ENCODE measurements at regions not wholly inside any gene's neighbourhood (a gene's known extent, or its start where the extent isn't known, plus 50 kb on each side); places are given as distances from the start of the nearest gene placed in this dataset.
"Not testable (repeated sequence)": the region's sequence is repeated elsewhere in the genome, so short reads cannot be mapped to it uniquely, and the experiment has no call there.

DNA sequence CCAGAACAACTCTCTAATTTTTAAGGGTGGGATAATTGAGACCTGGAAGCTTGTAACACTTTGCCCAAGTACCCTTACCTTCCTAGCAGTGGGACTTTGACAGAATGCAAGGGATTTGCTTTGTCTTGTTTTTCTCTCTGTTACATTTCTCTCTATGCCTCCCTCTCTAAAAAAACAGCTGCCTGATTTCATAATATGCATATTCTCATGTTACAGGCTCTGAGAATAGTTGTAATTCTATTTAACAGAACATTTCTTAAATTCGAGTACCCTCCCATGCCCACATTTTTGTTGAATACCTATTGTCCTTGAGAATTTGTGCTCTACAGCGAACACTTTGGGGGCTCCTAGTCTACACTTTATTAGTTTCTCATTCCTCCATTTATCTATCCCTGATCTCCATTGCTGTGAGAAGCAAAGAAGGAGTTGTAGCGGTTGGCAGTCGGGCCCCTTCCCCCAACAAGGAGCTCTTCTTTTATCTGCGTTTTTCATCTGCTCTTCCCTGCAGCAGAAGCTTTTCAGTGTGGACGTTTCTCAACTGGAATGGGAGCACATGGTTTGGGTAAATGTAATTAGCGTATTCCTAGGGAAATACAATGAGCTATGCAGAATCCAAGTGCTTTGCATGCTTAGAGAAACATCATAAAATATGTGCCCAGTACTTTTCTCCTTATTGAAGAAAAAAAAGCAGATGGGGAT, 117.7 kb upstream of the CCDC90B start:
- Histone ChIP-seq H3K9me3 (no peaks in the 10 kb centered on the region), H3K4me1 (peaks cover 10% of the 10 kb centered on the region), H3K36me3 (replicated peaks) (no peaks in the 10 kb centered on the region), H3K4me3 (no peak overlapping the region), H3K27me3 (ENCODE audit: low read depth) (peaks cover 3% of the 10 kb centered on the region; the same call in 1 of the 2 replicates)
- in situ Hi-C loops (cut with MboI; ENCODE audit: low sequenced_read_pairs), result no loop called here
- peak; percentile 42 to 59 for DNase-seq (ENCODE audit: low spot score in 2 of 2)

DNA sequence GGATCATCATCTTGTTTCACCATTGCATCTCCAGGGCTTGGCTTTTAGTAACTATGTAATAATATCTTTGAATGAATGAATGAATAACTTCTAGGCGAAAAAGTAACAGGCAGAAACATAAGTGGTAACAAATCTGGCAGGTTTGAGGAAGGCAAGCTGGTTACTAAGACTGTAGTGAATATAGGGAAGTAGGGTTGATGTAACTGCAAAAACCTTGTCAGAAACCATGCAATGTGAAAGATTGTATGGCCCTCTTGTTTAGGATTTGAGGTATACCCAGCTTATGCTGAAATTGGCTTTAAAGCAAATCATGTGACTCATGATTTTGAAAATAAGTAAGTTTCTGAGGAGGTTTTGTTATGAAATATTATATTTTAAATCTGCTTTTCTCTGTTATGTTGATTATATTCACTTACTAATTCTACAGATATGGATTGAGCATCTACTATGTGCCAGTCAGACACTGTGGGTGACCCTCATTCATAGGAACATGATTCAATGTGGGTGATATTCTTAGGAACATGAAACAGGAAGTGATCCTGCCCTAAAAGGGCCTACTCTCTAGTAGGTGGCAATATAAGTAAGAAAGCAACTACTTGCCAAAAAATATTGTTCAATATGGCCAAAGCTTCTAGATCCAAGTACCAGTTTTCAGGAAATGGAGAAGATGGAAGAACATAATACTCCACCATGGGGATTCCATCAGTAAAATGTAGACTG, 115.5 kb upstream of the CCDC90B start:
- H3K27me3 ChIP-seq (ENCODE audit: low read depth), result peaks cover 3% of the 10 kb centered on the region; the same call in 1 of the 2 replicates
- no peaks in the 10 kb centered on the region for H3K36me3 ChIP-seq (replicated peaks)
- no peak overlapping the region for H3K4me3 ChIP-seq
- H3K4me1 ChIP-seq, result peaks cover 10% of the 10 kb centered on the region
- in situ Hi-C loops (cut with MboI; ENCODE audit: low sequenced_read_pairs), result no loop called here
- H3K9me3 ChIP-seq, result no peaks in the 10 kb centered on the region
- no peak for DNase-seq (ENCODE audit: low spot score in 2 of 2)

DNA sequence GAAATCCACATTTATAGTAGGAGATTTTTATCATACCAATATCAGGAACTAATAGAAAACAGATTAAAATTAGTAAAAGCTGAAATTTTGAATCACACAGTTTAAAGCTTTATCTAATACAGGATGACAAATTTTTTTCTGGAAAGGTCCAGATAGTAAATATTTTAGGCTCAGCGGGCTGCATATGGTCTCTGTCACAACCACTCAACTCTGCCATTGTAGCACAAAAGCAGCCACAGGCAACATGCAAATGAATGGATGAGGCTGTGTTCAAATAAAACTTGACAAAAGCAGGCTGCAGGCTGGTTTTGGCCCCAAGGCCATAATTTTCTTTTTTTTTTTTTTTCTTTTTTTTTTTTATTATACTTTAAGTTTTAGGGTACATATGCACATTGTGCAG, 108.2 kb upstream of the CCDC90B start:
- Histone ChIP-seq H3K27me3 (ENCODE audit: low read depth) (no peaks in the 10 kb centered on the region), H3K9me3 (no peaks in the 10 kb centered on the region), H3K4me1 (no peaks in the 10 kb centered on the region), H3K4me3 (no peak overlapping the region), H3K36me3 (replicated peaks) (no peaks in the 10 kb centered on the region)
- DNase-seq (ENCODE audit: low spot score in 2 of 2), result no peak
- in situ Hi-C loops (cut with MboI; ENCODE audit: low sequenced_read_pairs), result no loop called here

DNA sequence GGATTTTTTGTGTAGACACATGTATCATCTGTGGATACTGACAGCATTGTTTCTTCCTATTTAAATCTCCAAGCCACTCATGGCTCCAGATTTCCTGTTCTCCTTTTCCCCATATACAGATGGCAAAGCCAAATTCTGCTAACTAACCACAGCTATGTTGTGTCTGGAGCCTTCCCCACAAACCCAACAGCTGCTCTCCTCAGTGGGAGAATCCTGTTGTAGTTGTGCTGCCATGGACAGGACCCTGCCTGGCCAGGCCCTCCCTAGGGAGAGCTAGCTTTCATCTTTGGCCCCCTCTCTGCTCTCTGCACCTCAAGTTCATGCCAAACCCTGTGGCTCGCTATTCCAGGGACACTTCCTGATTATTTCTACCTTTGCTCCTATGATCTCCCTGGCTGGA, 106.4 kb upstream of the CCDC90B start:
- H3K27me3 ChIP-seq (ENCODE audit: low read depth), result no peaks in the 10 kb centered on the region
- in situ Hi-C loops (cut with MboI; ENCODE audit: low sequenced_read_pairs), result no loop called here
- H3K36me3 ChIP-seq (replicated peaks), result no peaks in the 10 kb centered on the region

DNA sequence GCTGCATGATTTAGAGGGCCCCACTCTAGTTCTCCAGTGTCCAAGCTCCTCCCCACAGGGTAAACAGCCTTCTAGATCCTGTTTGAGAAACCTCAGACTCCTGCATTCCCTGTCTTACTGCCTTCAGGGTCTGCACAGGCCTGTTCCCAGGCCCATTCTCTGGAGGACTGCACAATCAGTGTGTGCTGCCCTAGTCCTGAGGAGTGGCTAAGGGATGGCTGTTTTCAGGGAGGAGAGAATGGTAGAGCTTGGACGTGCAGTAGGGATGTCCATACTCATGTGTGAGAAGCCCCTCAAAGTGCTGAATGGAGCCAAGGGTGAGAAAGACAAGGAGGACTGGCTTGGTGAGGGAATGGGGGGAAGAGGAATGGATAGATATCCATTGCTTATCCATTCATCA, 103.8 kb upstream of the CCDC90B start:
- H3K4me3 ChIP-seq, result no peak overlapping the region
- DNase-seq (ENCODE audit: low spot score in 2 of 2), result no peak
- no peaks in the 10 kb centered on the region for H3K9me3 ChIP-seq
- no peaks in the 10 kb centered on the region for H3K4me1 ChIP-seq
- no peaks in the 10 kb centered on the region for H3K27me3 ChIP-seq (ENCODE audit: low read depth)
- no peaks in the 10 kb centered on the region for H3K36me3 ChIP-seq (replicated peaks)
- in situ Hi-C loops (cut with MboI; ENCODE audit: low sequenced_read_pairs), result no loop called here

More for the DNA sequence above, 106.4 kb upstream of the CCDC90B start:
- Histone ChIP-seq H3K4me3 (no peak overlapping the region), H3K4me1 (no peaks in the 10 kb centered on the region), H3K9me3 (no peaks in the 10 kb centered on the region)
- no peak for DNase-seq (ENCODE audit: low spot score in 2 of 2)

DNA sequence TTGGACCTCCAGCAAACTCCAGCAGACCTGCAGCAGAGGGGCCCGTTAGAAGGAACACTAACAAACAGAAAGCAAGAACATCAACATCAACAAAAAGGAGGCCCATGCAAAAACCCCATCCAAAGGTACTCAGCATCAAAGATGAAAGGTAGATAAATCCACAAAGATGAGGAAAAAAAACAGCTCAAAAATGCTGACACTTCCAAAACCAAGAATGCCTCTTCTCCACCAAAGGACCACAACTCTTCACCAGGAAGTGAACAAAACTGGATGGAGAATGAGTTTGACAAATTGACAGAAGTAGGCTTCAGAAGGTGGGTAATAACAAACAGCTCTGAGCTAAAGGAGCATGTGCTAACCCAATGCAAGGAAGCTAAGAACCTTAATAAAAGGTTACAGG, 97.7 kb upstream of the CCDC90B start:
- H3K4me1 ChIP-seq; H3K27me3 ChIP-seq (ENCODE audit: low read depth); H3K36me3 ChIP-seq (replicated peaks); in situ Hi-C loops (cut with MboI; ENCODE audit: low sequenced_read_pairs); DNase-seq (ENCODE audit: low spot score in 2 of 2); H3K4me3 ChIP-seq; H3K9me3 ChIP-seq: not testable (repeated sequence)

DNA sequence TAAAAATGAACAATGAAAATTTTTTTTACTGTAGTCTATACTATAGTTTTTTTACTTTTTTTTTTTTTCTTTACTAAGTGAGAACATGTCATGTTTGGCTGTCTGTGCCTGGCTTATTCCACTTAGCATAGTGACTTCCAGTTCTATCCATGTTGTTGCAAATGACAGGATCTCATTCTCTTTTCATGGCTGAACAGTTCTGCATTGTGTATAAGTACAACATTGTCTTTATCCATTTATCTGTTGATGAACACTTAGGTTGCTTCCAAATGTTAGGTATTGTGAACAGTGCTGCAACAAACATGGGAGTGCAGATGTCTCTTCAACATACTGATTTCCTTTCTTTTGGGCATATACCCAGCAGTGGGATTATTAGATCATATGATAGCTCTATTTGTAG, 88.1 kb upstream of the CCDC90B start:
- Histone ChIP-seq H3K27me3 (ENCODE audit: low read depth) (peaks cover 9% of the 10 kb centered on the region; the same call in 1 of the 2 replicates), H3K4me3 (no peak overlapping the region), H3K9me3 (no peaks in the 10 kb centered on the region), H3K36me3 (replicated peaks) (no peaks in the 10 kb centered on the region), H3K4me1 (no peaks in the 10 kb centered on the region)
- no peak for DNase-seq (ENCODE audit: low spot score in 2 of 2)
- in situ Hi-C loops (cut with MboI; ENCODE audit: low sequenced_read_pairs), result no loop called here

DNA sequence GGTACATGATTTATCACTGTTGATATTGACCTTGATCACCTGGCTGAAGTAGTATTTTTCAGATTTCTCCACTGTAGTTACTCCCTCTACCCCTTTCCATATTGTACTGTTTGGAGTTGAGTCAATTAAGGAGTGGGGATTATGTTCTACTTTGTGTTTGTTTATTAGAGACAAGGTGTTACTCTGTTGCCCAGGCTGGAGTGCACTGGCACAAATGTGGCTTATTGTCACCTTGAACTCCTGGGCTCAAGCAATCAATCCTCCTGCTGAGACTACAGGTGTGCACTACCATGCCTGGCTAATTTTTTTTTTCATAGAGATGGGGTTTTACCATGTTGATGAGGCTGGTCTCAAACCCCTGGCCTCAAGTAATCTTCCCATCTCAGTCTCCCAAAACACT, 85.3 kb upstream of the CCDC90B start:
- Histone ChIP-seq H3K36me3 (replicated peaks) (no peaks in the 10 kb centered on the region), H3K27me3 (ENCODE audit: low read depth) (peaks cover 6% of the 10 kb centered on the region; the same call in 1 of the 2 replicates), H3K9me3 (no peaks in the 10 kb centered on the region), H3K4me3 (no peak overlapping the region), H3K4me1 (no peaks in the 10 kb centered on the region)
- DNase-seq (ENCODE audit: low spot score in 2 of 2), result no peak
- in situ Hi-C loops (cut with MboI; ENCODE audit: low sequenced_read_pairs), result no loop called here

DNA sequence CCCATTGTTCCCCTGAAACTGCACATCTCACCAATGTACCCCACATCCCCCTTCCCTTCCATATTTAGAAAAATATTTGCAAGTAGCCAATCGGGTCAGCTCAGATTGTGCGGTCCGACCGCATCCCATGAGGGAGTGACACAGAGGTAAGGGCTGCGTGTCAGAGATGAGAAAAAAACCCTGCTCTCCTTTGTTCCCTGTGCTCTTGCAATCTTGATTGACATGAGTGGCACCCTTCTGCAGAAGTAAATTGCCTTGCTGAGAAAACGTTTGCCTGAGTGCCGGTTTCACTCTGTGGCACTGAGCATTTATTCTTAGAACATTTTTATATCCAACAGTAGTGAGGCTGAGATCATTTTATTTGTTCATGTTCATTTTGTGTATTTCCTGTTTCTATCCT, 81.6 kb upstream of the CCDC90B start:
- in situ Hi-C loops (cut with MboI; ENCODE audit: low sequenced_read_pairs), result no loop called here
- Histone ChIP-seq H3K9me3 (no peaks in the 10 kb centered on the region), H3K4me3 (no peak overlapping the region), H3K36me3 (replicated peaks) (no peaks in the 10 kb centered on the region), H3K4me1 (peaks cover 7% of the 10 kb centered on the region; the same call in 1 of the 2 replicates), H3K27me3 (ENCODE audit: low read depth) (peaks cover 6% of the 10 kb centered on the region; the same call in 1 of the 2 replicates)
- DNase-seq (ENCODE audit: low spot score in 2 of 2), result no peak

DNA sequence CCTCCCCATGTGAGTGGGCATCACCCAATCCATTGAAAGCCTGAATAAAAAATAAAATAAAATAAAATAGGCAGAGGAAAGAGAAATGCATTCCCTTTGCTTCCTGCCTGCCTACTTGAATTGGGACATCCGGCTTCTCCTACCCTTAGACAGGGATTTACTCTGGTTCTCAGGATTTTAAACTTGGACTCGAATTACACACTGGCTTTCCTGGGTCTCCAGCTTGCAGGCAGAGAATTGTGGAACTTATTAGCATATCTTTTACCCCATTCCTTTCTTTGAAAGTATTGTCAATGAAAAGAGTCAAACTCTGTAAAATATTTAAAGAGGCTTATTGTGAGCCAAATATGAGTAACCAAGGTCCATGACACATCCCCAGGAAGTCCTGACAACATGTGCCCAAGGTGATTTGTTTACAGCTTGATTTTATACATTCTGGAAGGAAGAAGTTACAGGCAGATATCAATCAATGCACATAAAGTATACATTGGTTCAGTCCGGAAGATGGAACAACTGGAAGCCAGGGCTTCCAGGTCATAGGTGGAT, 78.4 kb upstream of the CCDC90B start:
- Histone ChIP-seq H3K4me3 (no peak overlapping the region), H3K4me1 (peaks cover 7% of the 10 kb centered on the region; the same call in 1 of the 2 replicates), H3K27me3 (ENCODE audit: low read depth) (no peaks in the 10 kb centered on the region), H3K9me3 (no peaks in the 10 kb centered on the region), H3K36me3 (replicated peaks) (no peaks in the 10 kb centered on the region)
- peak; percentile 12 to 60 for DNase-seq (ENCODE audit: low spot score in 2 of 2)
- in situ Hi-C loops (cut with MboI; ENCODE audit: low sequenced_read_pairs), result no loop called here

DNA sequence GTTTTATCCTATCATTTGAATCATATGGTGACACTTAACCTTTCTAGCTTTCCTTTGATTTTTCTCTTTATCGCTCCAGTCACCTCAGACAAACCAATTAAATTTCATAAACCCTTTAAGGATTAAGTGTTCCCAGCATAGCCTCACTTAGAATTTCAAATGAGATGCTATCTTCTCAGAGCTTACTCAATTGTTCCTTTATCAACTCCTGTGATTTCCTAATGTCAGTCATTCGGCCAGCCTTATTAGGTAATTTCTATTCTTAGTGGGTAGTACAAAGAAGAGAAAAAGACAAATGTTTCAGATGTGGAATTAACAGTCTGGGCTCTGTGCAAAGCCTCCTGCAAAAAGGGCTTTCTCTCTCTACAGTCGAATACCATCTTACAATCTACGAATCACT, 77.1 kb upstream of the CCDC90B start:
- Histone ChIP-seq H3K36me3 (replicated peaks) (no peaks in the 10 kb centered on the region), H3K27me3 (ENCODE audit: low read depth) (no peaks in the 10 kb centered on the region), H3K9me3 (no peaks in the 10 kb centered on the region), H3K4me1 (peaks cover 7% of the 10 kb centered on the region; the same call in 1 of the 2 replicates), H3K4me3 (no peak overlapping the region)
- DNase-seq (ENCODE audit: low spot score in 2 of 2), result peak in 1 of 2 experiments; percentile 38
- in situ Hi-C loops (cut with MboI; ENCODE audit: low sequenced_read_pairs), result no loop called here

DNA sequence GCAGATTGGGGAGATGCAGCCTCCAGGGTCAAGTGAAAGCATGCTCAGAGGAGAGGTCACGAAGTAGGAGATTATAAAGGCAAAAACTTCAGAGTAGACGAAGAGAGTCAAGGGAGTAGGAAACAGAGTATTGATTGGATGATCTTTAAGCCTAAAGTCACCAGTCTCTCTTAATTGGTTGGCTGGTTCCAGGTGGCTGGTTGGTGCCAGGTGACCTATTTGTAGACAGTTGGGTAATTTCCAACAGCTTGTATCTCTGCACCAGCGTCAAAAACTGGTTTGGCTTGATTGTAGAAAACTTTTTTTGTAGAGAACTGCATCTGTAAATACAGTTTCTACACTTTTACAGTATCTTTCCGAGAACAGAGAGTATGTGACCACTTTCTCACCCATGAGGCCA, 75.7 kb upstream of the CCDC90B start:
- Histone ChIP-seq H3K4me1 (peaks cover 7% of the 10 kb centered on the region; the same call in 1 of the 2 replicates), H3K27me3 (ENCODE audit: low read depth) (no peaks in the 10 kb centered on the region), H3K4me3 (no peak overlapping the region), H3K9me3 (no peaks in the 10 kb centered on the region), H3K36me3 (replicated peaks) (no peaks in the 10 kb centered on the region)
- DNase-seq (ENCODE audit: low spot score in 2 of 2), result no peak
- in situ Hi-C loops (cut with MboI; ENCODE audit: low sequenced_read_pairs), result no loop called here

DNA sequence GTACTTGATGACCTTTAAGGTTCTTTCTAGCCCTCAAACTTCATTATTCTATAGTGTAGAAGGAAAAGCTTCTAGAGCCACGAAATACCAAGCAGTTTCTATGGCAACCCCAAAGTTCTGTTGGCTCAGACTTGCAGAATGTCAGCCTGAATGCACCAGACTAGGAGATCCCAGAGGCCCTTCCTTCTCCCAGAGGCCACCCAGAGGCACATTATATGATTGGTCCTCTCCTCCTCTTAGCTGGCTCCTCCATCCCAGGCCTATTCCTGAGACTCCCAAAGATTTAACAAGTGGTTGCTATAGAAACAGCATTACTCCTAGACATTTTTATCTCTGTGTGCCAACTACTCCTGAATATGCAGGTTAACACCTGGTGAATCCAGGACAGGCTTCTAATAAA, 69.2 kb upstream of the CCDC90B start:
- Histone ChIP-seq H3K9me3 (no peaks in the 10 kb centered on the region), H3K36me3 (replicated peaks) (no peaks in the 10 kb centered on the region), H3K4me3 (no peak overlapping the region), H3K27me3 (ENCODE audit: low read depth) (peaks cover 7% of the 10 kb centered on the region), H3K4me1 (no peaks in the 10 kb centered on the region)
- DNase-seq (ENCODE audit: low spot score in 2 of 2), result no peak
- in situ Hi-C loops (cut with MboI; ENCODE audit: low sequenced_read_pairs), result no loop called here

DNA sequence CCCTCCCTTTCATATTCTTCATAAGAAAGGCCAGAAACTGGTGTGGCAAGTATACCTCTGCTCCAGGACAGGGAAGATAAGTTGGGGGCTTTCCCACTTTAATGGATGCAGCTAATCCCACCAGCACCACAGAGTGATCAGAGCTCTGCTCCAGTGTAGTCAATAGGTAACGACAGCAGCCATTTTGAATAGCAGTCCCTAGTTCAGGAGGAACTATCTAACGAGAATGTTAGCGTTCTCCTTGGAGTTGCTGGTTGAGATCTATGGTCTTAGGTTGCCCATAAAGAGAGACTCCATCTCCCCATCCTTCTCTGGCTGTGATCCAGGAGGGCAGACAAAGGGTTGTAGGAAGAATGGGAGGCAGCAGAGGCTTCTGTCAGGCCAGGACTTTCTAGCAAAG, 64.0 kb upstream of the CCDC90B start:
- Histone ChIP-seq H3K4me1 (no peaks in the 10 kb centered on the region), H3K9me3 (no peaks in the 10 kb centered on the region), H3K27me3 (ENCODE audit: low read depth) (peaks cover 7% of the 10 kb centered on the region), H3K4me3 (no peak overlapping the region), H3K36me3 (replicated peaks) (no peaks in the 10 kb centered on the region)
- no peak for DNase-seq (ENCODE audit: low spot score in 2 of 2)
- in situ Hi-C loops (cut with MboI; ENCODE audit: low sequenced_read_pairs), result no loop called here
